Loucy (cell line): ENCODE measurements at regions not wholly inside any gene's neighbourhood (a gene's known extent, or its start where the extent isn't known, plus 50 kb on each side); places are given as distances from the start of the nearest gene placed in this dataset.

Experiments used
- H2AFZ ChIP-seq: fragments of 200-600 bp; sonication (generic); 2 replicates; pipeline ENCODE4 v1.6.0; 2016; ENCODE audit warnings: antibody characterized with exemption, mild to moderate bottlenecking, low read length, moderate library complexity
- H3F3A ChIP-seq: fragments of 200-600 bp; 2 replicates; pipeline ENCODE4 v1.6.0; 2016; ENCODE audit warnings: antibody characterized with exemption, low read depth, mild to moderate bottlenecking
- H3K27me3 ChIP-seq: fragments of 200-600 bp; sonication (generic); 2 replicates; pipeline ENCODE4 v1.6.1; 2014; ENCODE audit warnings: low read length, mild to moderate bottlenecking; ENCODE audit not compliant: insufficient read depth, poor library complexity, severe bottlenecking
- H3K36me3 ChIP-seq: fragments of 200-600 bp; sonication (generic); 2 replicates; pipeline ENCODE4 v1.6.1; 2016; ENCODE audit warnings: low read length; ENCODE audit not compliant: insufficient read depth
- H3K4me1 ChIP-seq: fragments of 200-600 bp; sonication (generic); 2 replicates; pipeline ENCODE4 v1.5.1; 2014; ENCODE audit warnings: low read length, mild to moderate bottlenecking; ENCODE audit not compliant: insufficient read depth, poor library complexity, severe bottlenecking
- H3K4me2 ChIP-seq: fragments of 200-600 bp; sonication (generic); 2 replicates; pipeline ENCODE4 v1.6.0; 2014; ENCODE audit warnings: antibody characterized with exemption, low read length, low read depth, mild to moderate bottlenecking; ENCODE audit not compliant: poor library complexity, severe bottlenecking
- H3K4me3 ChIP-seq: fragments of 200-600 bp; sonication (generic); 2 replicates; pipeline ENCODE4 v1.5.1; 2014; ENCODE audit warnings: low read length, mild to moderate bottlenecking, mixed read lengths; ENCODE audit not compliant: poor library complexity, severe bottlenecking
- H3K79me2 ChIP-seq: fragments of 200-600 bp; sonication (generic); 2 replicates; pipeline ENCODE4 v1.6.1; 2014; ENCODE audit warnings: low read length; ENCODE audit not compliant: insufficient read depth
- H3K9ac ChIP-seq: fragments of 200-600 bp; sonication (generic); 2 replicates; pipeline ENCODE4 v1.6.0; 2014; ENCODE audit warnings: mild to moderate bottlenecking, low read depth, low read length, moderate library complexity; ENCODE audit not compliant: poor library complexity, severe bottlenecking
- H3K9me2 ChIP-seq: fragments of 200-600 bp; sonication (generic); replicated peaks from 2 replicates; pipeline ENCODE4 v1.6.1; 2016; ENCODE audit warnings: low read depth, low read length, mixed read lengths
- H3K9me3 ChIP-seq: fragments of 200-600 bp; sonication (generic); 2 replicates; pipeline ENCODE4 v1.6.1; 2014; ENCODE audit warnings: mild to moderate bottlenecking, antibody characterized with exemption, low read length, low read depth; ENCODE audit not compliant: insufficient read depth
- H4K20me1 ChIP-seq: fragments of 200-600 bp; sonication (generic); 2 replicates; pipeline ENCODE4 v1.6.0; 2014; ENCODE audit warnings: antibody characterized with exemption, low read length, mild to moderate bottlenecking; ENCODE audit not compliant: insufficient read depth, poor library complexity, severe bottlenecking
- CTCF ChIP-seq: fragments of 200-600 bp; sonication (generic); conservative IDR thresholded peaks from 2 replicates; pipeline ENCODE4 v1.5.1; 2014; ENCODE audit warnings: mild to moderate bottlenecking, antibody characterized with exemption, low read length
- EZH2phosphoT487 ChIP-seq: fragments of 200-600 bp; IDR thresholded peaks from 2 replicates; pipeline ENCODE4 v1.6.1; 2018; ENCODE audit warnings: antibody characterized with exemption, mild to moderate bottlenecking, moderate library complexity, borderline replicate concordance

GRCh38 chr3:186487819-186488218 lies 56.4 kb downstream of the CRYGS start:
- Histone ChIP-seq H3K4me2 (no peak overlapping the region), H3K4me3 (no peak overlapping the region), H3K36me3 (no peaks in the 10 kb centered on the region), H3K9ac (no peak overlapping the region), H2AFZ (no peak overlapping the region), H3K9me3 (no peaks in the 10 kb centered on the region), H4K20me1 (no peaks in the 10 kb centered on the region), H3F3A (no peaks in the 10 kb centered on the region), H3K4me1 (peaks cover 7% of the 10 kb centered on the region), H3K27me3 (no peaks in the 10 kb centered on the region), H3K79me2 (no peaks in the 10 kb centered on the region), H3K9me2 (no peaks in the 10 kb centered on the region)
- no peak for TF ChIP-seq CTCF
- TF ChIP-seq EZH2phosphoT487, result no peak

DNA sequence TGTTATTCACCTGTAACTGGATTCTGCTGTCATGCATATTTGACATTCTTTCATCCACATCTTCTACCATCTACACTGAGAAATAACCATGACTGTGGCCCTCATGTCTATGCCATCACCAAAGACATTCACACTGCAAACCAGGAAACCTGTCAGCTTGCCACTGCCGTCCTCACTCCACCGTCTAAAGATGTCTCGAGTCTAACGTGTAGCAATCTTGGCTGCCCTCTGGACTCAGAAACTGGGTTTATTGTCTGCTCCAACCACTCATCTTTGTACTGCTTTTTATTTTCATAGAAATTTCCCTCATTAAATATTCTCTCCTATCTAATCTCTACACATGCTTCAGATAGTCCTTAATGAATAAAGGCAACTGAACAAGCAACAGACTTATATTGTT lies 57.1 kb downstream of the CRYGS start:
- no peak overlapping the region for H3K4me2 ChIP-seq
- no peak for TF ChIP-seq CTCF
- TF ChIP-seq EZH2phosphoT487, result no peak
- H3F3A ChIP-seq, result no peaks in the 10 kb centered on the region
- no peaks in the 10 kb centered on the region for H3K9me2 ChIP-seq
- H3K4me1 ChIP-seq, result peaks cover 7% of the 10 kb centered on the region
- H3K27me3 ChIP-seq, result no peaks in the 10 kb centered on the region
- no peaks in the 10 kb centered on the region for H3K79me2 ChIP-seq
- H4K20me1 ChIP-seq, result no peaks in the 10 kb centered on the region
- H3K36me3 ChIP-seq, result no peaks in the 10 kb centered on the region
- H2AFZ ChIP-seq, result no peak overlapping the region
- no peak overlapping the region for H3K4me3 ChIP-seq
- no peak overlapping the region for H3K9ac ChIP-seq
- no peaks in the 10 kb centered on the region for H3K9me3 ChIP-seq

GRCh38 chr3:186483611-186484340 lies 60.4 kb downstream of the CRYGS start:
- Histone ChIP-seq H3K27me3 (no peaks in the 10 kb centered on the region), H2AFZ (no peak overlapping the region)
- TF ChIP-seq EZH2phosphoT487 (no peak), CTCF (no peak)

More at GRCh38 chr3:186483611-186484340, 60.4 kb downstream of the CRYGS start:
- H3K4me2 ChIP-seq, result no peak overlapping the region
- no peaks in the 10 kb centered on the region for H3K9me2 ChIP-seq
- no peak overlapping the region for H3K9ac ChIP-seq
- peaks cover 19% of the 10 kb centered on the region for H3K4me1 ChIP-seq
- no peaks in the 10 kb centered on the region for H3F3A ChIP-seq
- H3K79me2 ChIP-seq, result no peaks in the 10 kb centered on the region
- H3K36me3 ChIP-seq, result no peaks in the 10 kb centered on the region
- H4K20me1 ChIP-seq, result no peaks in the 10 kb centered on the region
- no peak overlapping the region for H3K4me3 ChIP-seq
- no peaks in the 10 kb centered on the region for H3K9me3 ChIP-seq
